Memory B cell (primary cell): ENCODE measurements at regions not wholly inside any gene's neighbourhood (a gene's known extent, or its start where the extent isn't known, plus 50 kb on each side); places are given as distances from the start of the nearest gene placed in this dataset.
"Not testable (repeated sequence)": the region's sequence is repeated elsewhere in the genome, so short reads cannot be mapped to it uniquely, and the experiment has no call there.

Experiments
- ATAC-seq: fragments of 150-1000 bp; cut with Tn5 transposase; 2 replicates; pipeline ENCODE4 v1.10.0; 2021; ENCODE audit warnings: low read depth, mild to moderate bottlenecking, moderate library complexity
- DNase-seq, 2 donors: peaks; one replicate each; pipeline ENCODE4 v3.0.0; 2022; ENCODE audit warnings: low spot score in 2 of 2
- H3K27ac Mint-ChIP-seq: one replicate; pipeline ENCODE4 v1.8.0; 2022; ENCODE audit warnings: mild to moderate bottlenecking, moderate library complexity, mixed read lengths
- H3K27me3 Mint-ChIP-seq: one replicate; pipeline ENCODE4 v1.8.0; 2022; ENCODE audit warnings: mixed read lengths
- H3K36me3 Mint-ChIP-seq: one replicate; pipeline ENCODE4 v1.8.0; 2022; ENCODE audit warnings: mild to moderate bottlenecking, mixed read lengths
- H3K4me1 Mint-ChIP-seq: one replicate; pipeline ENCODE4 v1.8.0; 2022; ENCODE audit warnings: mixed read lengths
- H3K4me3 Mint-ChIP-seq: one replicate; pipeline ENCODE4 v1.8.0; 2022; ENCODE audit warnings: mild to moderate bottlenecking, moderate library complexity, mixed read lengths
- H3K9me3 Mint-ChIP-seq: one replicate; pipeline ENCODE4 v1.8.0; 2022; ENCODE audit warnings: mixed read lengths

DNA sequence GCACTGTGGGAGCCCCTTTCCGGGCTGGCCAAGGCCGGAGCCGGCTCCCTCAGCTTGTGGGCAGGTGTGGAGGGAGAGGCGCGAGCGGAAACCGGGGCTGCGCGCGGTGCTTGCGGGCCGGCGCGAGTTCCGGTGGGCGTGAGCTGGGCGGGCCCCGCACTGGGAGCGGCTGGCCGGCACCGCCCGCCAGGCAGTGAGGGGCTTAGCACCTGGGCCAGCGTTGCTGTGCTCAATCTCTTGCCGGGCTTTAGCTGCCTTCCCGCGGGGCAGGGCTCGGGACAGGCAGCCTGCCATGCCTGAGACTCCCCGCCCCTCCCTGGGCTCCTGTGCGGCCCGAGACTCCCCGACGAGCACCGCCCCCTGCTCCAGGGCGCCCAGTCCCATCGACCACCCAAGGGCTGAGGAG lies 405.2 kb upstream of the PRR20A start:
- ATAC-seq (no peak), DNase-seq (no peak)
- H3K27me3 Mint-ChIP-seq = no peaks in the 10 kb centered on the region
- H3K27ac Mint-ChIP-seq = no peak overlapping the region
- no peak overlapping the region for H3K4me3 Mint-ChIP-seq
- H3K4me1 Mint-ChIP-seq = no peaks in the 10 kb centered on the region
- no peaks in the 10 kb centered on the region for H3K36me3 Mint-ChIP-seq
- H3K9me3 Mint-ChIP-seq = peaks cover 6% of the 10 kb centered on the region

DNA sequence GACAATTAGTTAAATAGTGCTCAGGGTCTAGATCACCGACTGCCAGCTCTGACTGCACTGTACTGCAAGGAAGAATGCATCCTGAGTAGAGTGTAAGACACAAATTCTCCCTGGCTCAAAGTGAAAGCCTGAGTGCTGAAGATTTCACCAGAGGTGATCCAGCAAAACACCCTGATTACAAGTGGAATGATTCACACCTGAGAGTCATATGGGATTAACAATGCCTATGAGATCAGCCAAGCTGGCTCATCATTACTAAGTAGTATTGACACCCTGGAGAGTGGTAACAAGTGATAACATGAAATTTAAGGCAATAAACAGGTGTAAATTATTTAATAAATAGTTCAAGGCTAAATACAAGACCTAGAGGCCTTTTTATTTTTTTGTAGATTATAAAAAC lies 403.8 kb upstream of the PRR20A start:
- H3K4me3 Mint-ChIP-seq = no peak overlapping the region
- no peaks in the 10 kb centered on the region for H3K27me3 Mint-ChIP-seq
- H3K4me1 Mint-ChIP-seq = no peaks in the 10 kb centered on the region
- H3K9me3 Mint-ChIP-seq = peaks cover 6% of the 10 kb centered on the region
- no peaks in the 10 kb centered on the region for H3K36me3 Mint-ChIP-seq
- DNase-seq (no peak), ATAC-seq (no peak)
- no peak overlapping the region for H3K27ac Mint-ChIP-seq

DNA sequence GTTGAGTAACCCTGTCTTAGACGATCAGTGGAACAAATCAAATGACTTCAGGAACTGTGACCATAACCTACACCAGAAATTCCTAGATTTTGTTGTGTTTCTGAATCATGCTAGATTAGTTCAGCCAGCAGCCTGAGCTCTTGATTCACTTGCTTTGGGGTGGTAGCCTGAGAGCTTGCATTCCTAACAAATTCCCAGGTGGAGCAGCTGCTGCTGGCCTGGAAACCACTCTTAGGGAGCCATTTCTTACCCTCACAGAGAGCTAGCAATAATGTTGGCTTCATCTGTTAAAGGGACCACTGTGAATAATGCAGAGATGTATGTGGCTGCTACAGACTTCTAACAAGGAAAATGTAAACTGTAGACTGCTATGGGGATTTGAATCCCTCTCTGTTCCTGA lies 388.1 kb upstream of the PRR20A start:
- no peak for ATAC-seq

DNA sequence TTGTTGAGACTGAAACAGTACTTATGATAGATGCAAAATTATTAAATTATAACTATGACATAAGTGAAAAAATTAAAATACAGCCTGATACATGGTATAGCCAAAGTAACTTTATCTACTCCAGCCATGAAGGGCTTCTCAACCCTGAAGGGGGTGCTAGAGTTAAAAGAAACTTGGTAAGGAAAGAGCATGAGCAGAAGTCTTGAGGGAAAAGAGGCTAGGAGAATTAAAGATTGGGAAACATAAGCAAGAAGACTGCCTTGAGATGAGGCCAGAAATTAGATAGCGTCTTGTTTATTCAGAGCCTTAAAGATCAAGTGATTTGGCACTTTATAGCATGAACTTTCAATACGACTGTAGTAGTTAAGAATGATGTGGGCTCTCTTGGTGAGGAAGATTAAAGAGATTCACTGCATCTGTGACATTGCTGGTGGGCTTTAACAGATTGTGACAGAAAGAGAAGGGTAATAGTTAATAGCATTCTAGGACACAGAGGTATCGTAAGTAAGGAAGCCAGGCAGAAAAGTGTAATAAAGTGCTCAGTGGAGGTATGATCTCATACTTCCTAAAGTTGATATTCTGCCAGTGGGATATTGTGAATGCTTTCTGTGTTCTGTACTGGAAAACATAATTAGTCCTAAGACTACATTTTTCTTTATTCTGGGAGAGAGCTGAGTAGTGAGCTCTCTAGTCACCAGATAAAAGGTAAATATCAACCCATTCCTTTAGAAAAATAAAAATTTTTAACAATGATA lies 385.4 kb upstream of the PRR20A start:
- no peak for DNase-seq
- Mint-ChIP-seq H3K4me1 (no peaks in the 10 kb centered on the region), H3K4me3 (no peak overlapping the region), H3K27me3 (no peaks in the 10 kb centered on the region), H3K36me3 (no peaks in the 10 kb centered on the region), H3K27ac (no peak overlapping the region), H3K9me3 (peaks cover 3% of the 10 kb centered on the region)
- ATAC-seq = no peak

More for the DNA sequence above, 388.1 kb upstream of the PRR20A start:
- H3K9me3 Mint-ChIP-seq = peaks cover 2% of the 10 kb centered on the region
- H3K27ac Mint-ChIP-seq = no peak overlapping the region
- H3K27me3 Mint-ChIP-seq = no peaks in the 10 kb centered on the region
- H3K36me3 Mint-ChIP-seq = no peaks in the 10 kb centered on the region
- no peak overlapping the region for H3K4me3 Mint-ChIP-seq
- DNase-seq = no peak
- H3K4me1 Mint-ChIP-seq = no peaks in the 10 kb centered on the region

DNA sequence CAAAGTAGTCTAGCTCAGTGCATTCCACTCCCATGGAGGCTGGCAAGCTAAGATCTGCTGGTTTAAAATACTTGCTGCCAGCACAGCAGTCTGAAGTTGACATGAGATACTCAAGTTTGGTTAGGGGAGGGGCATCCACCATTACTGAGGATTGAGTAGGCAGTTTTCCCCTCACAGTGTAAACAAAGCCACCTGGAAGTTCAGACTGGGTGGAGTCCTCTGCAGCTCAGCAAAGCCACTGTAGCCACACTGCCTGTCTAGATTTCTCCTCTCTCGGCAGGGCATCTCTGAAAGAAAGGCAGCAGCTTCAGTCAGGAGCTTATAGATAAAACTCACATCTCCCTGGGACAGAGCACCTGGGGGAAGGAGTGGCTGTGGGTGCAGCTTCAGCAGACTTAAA lies 377.4 kb upstream of the PRR20A start:
- ATAC-seq, DNase-seq, H3K36me3 Mint-ChIP-seq, H3K27ac Mint-ChIP-seq, H3K4me3 Mint-ChIP-seq, H3K4me1 Mint-ChIP-seq, H3K27me3 Mint-ChIP-seq: not testable (repeated sequence)
- peaks cover 13% of the 10 kb centered on the region for H3K9me3 Mint-ChIP-seq

DNA sequence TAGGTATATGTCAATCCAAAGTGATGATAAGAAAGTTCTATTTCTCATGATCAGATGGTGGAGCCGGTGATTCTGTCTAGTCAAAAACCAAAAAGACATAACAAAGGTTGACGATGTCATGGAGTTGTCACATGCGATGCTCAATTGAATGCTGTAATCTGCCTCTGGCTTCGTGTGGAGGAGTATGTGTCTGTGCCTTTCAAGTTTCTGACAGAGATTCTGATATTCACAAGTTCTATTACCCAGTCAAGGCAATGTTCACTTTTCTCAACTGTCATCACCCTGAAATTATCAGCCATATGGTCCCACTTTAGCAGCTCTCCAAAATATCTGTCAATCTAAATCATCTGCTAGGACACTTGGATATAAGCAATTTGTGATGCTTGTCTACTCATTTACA lies 367.6 kb upstream of the PRR20A start:
- H3K4me1 Mint-ChIP-seq = no peaks in the 10 kb centered on the region
- no peak for ATAC-seq
- DNase-seq = no peak
- H3K27ac Mint-ChIP-seq = no peak overlapping the region
- H3K36me3 Mint-ChIP-seq = no peaks in the 10 kb centered on the region
- peaks cover 3% of the 10 kb centered on the region for H3K9me3 Mint-ChIP-seq
- H3K4me3 Mint-ChIP-seq = no peak overlapping the region
- no peaks in the 10 kb centered on the region for H3K27me3 Mint-ChIP-seq

DNA sequence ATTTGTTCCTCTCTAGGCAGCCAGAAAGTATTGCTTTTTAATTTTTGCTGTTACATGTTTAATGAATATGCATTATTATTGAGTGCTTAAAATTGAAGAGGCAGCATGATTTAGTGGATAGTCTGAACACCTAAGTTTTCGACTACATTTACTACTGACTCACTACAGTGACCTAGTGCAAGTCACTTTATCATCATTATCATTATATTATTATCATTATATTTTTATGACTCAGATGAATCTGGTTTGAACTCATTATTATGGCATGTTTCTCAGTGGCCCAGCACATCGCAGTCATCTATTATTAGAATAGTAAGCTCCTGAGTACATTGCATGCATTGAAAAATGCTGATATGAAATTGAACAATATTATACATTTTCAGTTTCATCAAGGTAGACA lies 351.2 kb upstream of the PRR20A start:
- ATAC-seq (no peak), DNase-seq (no peak)
- Mint-ChIP-seq H3K4me3 (no peak overlapping the region), H3K4me1 (no peaks in the 10 kb centered on the region), H3K27ac (no peak overlapping the region), H3K27me3 (no peaks in the 10 kb centered on the region), H3K9me3 (peaks cover 3% of the 10 kb centered on the region), H3K36me3 (no peaks in the 10 kb centered on the region)

DNA sequence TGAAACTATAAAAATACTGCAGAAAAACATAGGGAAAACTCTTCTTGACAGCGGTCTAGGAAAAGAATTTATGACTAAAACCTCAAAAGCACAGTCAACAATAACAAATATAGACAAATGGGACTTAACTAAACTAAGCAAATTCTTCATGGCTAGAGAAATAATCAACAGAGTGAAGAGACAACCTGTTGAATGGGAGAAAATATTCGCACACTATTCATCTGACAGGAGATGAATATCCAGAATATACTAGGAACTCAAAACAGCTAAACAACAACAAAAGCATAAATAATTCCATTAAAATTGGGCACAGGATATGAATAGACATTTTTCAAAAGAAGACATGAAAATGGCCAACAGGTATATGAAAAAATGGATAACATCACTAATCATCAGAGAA lies 303.6 kb upstream of the PRR20A start:
- no peak overlapping the region for H3K4me3 Mint-ChIP-seq
- DNase-seq (no peak), ATAC-seq (no peak)
- no peak overlapping the region for H3K27ac Mint-ChIP-seq
- peaks cover 2% of the 10 kb centered on the region for H3K9me3 Mint-ChIP-seq
- no peaks in the 10 kb centered on the region for H3K36me3 Mint-ChIP-seq
- no peaks in the 10 kb centered on the region for H3K27me3 Mint-ChIP-seq
- H3K4me1 Mint-ChIP-seq = no peaks in the 10 kb centered on the region

DNA sequence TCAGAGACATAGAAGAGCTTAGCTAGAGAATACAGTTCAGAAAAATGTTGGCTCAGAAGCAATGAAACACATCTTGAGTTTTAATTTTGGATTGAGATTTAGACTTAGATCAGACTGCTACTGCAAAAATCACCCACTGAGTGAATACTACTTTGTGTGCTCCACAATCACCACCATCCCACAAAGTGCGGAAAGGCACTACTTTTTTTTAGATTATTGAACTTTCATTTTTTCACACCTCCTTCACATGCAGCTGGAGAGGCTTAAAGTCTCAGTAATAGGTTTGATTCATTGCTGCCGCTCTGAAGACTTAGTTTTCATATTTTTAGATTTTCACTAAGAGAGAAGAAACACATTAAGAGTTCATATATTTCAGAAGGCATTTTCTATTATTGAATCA lies 289.9 kb upstream of the PRR20A start:
- DNase-seq (no peak), ATAC-seq (no peak)
- no peaks in the 10 kb centered on the region for H3K27me3 Mint-ChIP-seq
- H3K9me3 Mint-ChIP-seq = peaks cover 8% of the 10 kb centered on the region
- H3K4me1 Mint-ChIP-seq = no peaks in the 10 kb centered on the region
- no peak overlapping the region for H3K27ac Mint-ChIP-seq
- H3K4me3 Mint-ChIP-seq = no peak overlapping the region
- no peaks in the 10 kb centered on the region for H3K36me3 Mint-ChIP-seq

DNA sequence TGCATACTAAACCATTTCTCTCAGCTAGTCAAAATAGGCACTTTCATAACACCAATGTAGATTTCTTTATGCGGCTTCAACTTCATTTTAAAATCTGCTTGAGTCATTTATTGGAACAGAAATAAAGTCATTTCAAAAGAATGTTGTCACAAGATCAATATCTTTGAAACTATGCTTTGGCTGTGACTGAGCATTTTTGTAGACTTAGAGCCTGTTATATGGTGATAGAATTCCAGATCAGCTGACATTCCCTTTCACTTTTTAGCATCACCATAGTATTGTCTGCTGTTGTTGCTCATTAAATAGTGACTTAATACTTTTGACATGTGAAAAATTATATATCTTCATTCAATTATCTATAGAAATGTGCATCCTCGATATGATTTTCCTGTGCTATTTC lies 279.2 kb upstream of the PRR20A start:
- Mint-ChIP-seq H3K9me3 (peaks cover 7% of the 10 kb centered on the region), H3K27ac (no peak overlapping the region), H3K4me3 (no peak overlapping the region), H3K27me3 (no peaks in the 10 kb centered on the region), H3K4me1 (no peaks in the 10 kb centered on the region), H3K36me3 (no peaks in the 10 kb centered on the region)
- DNase-seq (no peak), ATAC-seq (no peak)

DNA sequence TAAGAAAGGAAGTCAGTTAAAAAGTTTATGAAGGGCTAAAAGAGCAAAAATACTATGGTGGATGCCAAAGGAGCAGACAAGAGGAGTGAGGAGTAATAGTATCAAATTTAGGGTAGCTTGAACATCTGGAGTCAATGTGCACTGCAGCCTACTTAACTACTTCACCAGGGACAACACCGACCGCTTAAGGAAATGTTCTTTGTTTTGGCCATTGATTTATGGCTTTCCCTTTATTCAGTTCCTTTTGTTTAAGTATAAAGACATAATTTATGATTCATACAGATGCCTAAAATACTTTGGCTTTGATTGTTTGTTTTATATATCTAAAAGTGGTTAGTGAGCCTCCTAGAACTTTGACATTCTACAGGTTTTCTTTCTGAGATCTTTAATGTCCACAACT lies 276.3 kb upstream of the PRR20A start:
- no peak overlapping the region for H3K4me3 Mint-ChIP-seq
- no peaks in the 10 kb centered on the region for H3K4me1 Mint-ChIP-seq
- H3K36me3 Mint-ChIP-seq = no peaks in the 10 kb centered on the region
- no peaks in the 10 kb centered on the region for H3K27me3 Mint-ChIP-seq
- H3K9me3 Mint-ChIP-seq = peaks cover 4% of the 10 kb centered on the region
- no peak for DNase-seq
- no peak for ATAC-seq
- H3K27ac Mint-ChIP-seq = no peak overlapping the region

DNA sequence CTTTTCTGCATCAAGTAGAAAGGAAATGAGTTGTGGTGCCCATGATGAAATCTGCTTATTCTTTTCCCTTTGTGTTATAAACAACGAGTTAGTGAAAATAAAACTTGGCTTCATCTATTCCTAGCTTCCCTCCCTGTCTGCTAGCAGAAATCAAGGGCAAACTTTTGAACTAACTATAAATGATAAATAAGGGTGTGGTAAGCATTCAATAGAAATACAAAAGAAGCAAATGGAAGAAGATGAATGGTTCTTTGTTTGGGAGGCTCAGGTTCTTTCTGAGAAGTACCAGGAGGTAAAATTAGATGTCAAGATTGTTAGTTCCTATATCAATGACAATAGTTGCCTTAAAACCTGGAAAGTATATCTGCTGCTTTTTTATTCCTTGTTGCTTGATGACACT lies 275.3 kb upstream of the PRR20A start:
- Mint-ChIP-seq H3K4me3 (no peak overlapping the region), H3K27ac (no peak overlapping the region), H3K36me3 (no peaks in the 10 kb centered on the region), H3K9me3 (peaks cover 4% of the 10 kb centered on the region), H3K27me3 (no peaks in the 10 kb centered on the region), H3K4me1 (no peaks in the 10 kb centered on the region)
- DNase-seq (no peak), ATAC-seq (no peak)

DNA sequence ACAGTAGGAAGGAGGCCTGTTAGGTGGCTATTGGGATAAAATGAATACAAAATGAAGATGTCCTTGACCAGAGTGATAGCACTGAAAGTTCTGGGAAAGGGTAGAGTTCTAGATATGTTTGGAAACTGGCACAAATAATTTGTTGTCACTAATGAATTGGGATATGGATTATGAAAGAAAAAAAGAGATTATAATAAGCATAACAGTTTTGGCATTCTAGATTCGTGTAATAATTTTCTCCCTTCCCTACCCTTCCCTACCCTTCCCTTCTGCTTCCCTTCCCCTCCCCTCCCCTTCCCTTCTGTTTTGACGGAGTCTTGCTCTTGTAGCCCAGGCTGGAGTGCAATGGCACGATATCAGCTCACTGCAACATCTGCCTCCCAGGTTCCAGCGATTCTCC lies 271.0 kb upstream of the PRR20A start:
- no peaks in the 10 kb centered on the region for H3K36me3 Mint-ChIP-seq
- DNase-seq (no peak), ATAC-seq (no peak)
- no peak overlapping the region for H3K27ac Mint-ChIP-seq
- H3K9me3 Mint-ChIP-seq = peaks cover 2% of the 10 kb centered on the region
- no peaks in the 10 kb centered on the region for H3K27me3 Mint-ChIP-seq
- no peaks in the 10 kb centered on the region for H3K4me1 Mint-ChIP-seq
- no peak overlapping the region for H3K4me3 Mint-ChIP-seq

DNA sequence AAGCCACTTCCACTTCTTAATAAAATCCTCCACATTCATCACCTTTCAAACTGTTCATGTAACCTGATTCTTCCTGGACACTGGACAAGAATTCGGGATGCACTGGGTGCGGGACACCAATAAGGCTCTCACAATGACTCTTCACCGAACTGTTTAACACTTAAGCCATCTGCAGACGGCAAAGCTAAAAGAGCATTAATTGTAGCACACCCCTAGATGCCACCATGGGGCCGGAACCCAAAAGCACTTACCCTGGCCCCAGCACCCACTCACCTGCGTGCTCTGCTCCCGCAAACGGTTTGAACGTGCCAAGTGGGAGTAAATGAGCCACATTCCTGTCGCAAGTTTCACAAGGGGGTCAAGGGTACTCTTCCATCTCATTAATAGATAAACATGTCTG lies 254.3 kb upstream of the PRR20A start:
- DNase-seq (no peak), ATAC-seq (no peak)
- H3K4me1 Mint-ChIP-seq = no peaks in the 10 kb centered on the region
- no peaks in the 10 kb centered on the region for H3K27me3 Mint-ChIP-seq
- H3K27ac Mint-ChIP-seq = no peak overlapping the region
- no peaks in the 10 kb centered on the region for H3K36me3 Mint-ChIP-seq
- peaks cover 4% of the 10 kb centered on the region for H3K9me3 Mint-ChIP-seq
- no peak overlapping the region for H3K4me3 Mint-ChIP-seq

DNA sequence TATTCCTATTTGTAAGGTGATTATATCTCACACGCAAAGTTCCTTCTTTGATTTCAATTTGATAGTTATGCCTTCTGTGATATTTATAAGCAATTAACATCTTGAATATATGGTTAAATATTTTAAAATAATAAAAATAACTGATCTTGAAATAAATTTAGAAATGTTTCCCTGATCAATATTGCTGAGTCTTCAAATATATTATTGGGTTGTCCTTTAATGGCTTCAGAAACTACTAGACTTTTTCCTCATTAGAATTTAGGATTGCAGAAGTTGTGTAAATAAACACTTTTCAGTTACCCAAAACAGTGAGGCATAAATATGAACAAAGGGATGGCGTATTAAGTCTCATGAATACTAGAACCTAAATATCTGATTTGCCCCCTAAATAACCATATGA lies 252.3 kb upstream of the PRR20A start:
- H3K36me3 Mint-ChIP-seq = no peaks in the 10 kb centered on the region
- DNase-seq (no peak), ATAC-seq (no peak)
- H3K27ac Mint-ChIP-seq = no peak overlapping the region
- H3K9me3 Mint-ChIP-seq = peaks cover 2% of the 10 kb centered on the region
- H3K4me1 Mint-ChIP-seq = no peaks in the 10 kb centered on the region
- H3K4me3 Mint-ChIP-seq = no peak overlapping the region
- no peaks in the 10 kb centered on the region for H3K27me3 Mint-ChIP-seq
